Breast epithelium (tissue), 4 donors: ENCODE measurements at regions not wholly inside any gene's neighbourhood (a gene's known extent, or its start where the extent isn't known, plus 50 kb on each side); places are given as distances from the start of the nearest gene placed in this dataset.
A peak's percentile ranks its signal among the peaks of the same experiment; 100 is the strongest.

Experiments used
- DNase-seq, 2 donors: peaks; one replicate each; pipeline ENCODE4 v3.0.0-alpha.2; 2019; ENCODE audit warnings: low spot score in 2 of 2
- H3K27ac ChIP-seq, 2 donors: fragments of 200-600 bp; sonication (generic) in 1 of 2; one replicate each; pipeline ENCODE4 v1.5.1; 2016 to 2019; ENCODE audit warnings: mild to moderate bottlenecking in 1 of 2
- H3K27me3 ChIP-seq, 2 donors: fragments of 200-600 bp; sonication (generic) in 1 of 2; one replicate each; pipeline versions ENCODE4 v1.5.1 to v1.6.0; 2017 to 2019; ENCODE audit warnings: control low read depth in 1 of 2, mild to moderate bottlenecking in 1 of 2
- H3K36me3 ChIP-seq: fragments of 200-600 bp; one replicate; pipeline ENCODE4 v1.5.1; 2019
- H3K4me1 ChIP-seq, 2 donors: fragments of 200-600 bp; sonication (generic); one replicate each; pipeline ENCODE4 v1.5.1; 2016 to 2019; ENCODE audit warnings: control low read depth in 1 of 2
- H3K4me3 ChIP-seq, 3 donors: fragments of 200-600 bp; sonication (generic); 1 replicate in 2 of 3; 2 replicates in 1 of 3; pipeline ENCODE4 v1.5.1; 2016 to 2019; ENCODE audit warnings: mild to moderate bottlenecking in 3 of 3, moderate library complexity in 2 of 3
- H3K9me3 ChIP-seq, 2 donors: fragments of 200-600 bp; sonication (generic) in 1 of 2; one replicate each; pipeline ENCODE4 v1.5.1; 2016 to 2019; ENCODE audit warnings: control low read depth in 1 of 2
- POLR2A ChIP-seq: fragments of 450-650 bp; IDR thresholded peaks from one replicate; pipeline ENCODE4 v1.6.1; 2016; ENCODE audit warnings: antibody characterized with exemption, mild to moderate bottlenecking, moderate library complexity
- POLR2AphosphoS5 ChIP-seq, 3 donors: sonication (generic); formaldehyde crosslinking; IDR thresholded peaks; one replicate each; pipeline ENCODE4 v1.6.1; 2017; ENCODE audit warnings: antibody characterized with exemption in 3 of 3
- intact Hi-C: fragments of 100-400 bp; cut with DNase I; formaldehyde crosslinking; loops from one replicate; pipeline ENCODE4 v1.15.1; 2023; ENCODE audit warnings: low total_unique reads
- TF ChIP-seq, protein P1 (sequence below), 3 donors: fragments of 450-650 bp; IDR thresholded peaks; one replicate each; pipeline ENCODE4 v1.5.1; 2016 to 2017; ENCODE audit warnings: antibody characterized with exemption in 3 of 3, mild to moderate bottlenecking in 3 of 3, moderate library complexity in 3 of 3

DNA sequence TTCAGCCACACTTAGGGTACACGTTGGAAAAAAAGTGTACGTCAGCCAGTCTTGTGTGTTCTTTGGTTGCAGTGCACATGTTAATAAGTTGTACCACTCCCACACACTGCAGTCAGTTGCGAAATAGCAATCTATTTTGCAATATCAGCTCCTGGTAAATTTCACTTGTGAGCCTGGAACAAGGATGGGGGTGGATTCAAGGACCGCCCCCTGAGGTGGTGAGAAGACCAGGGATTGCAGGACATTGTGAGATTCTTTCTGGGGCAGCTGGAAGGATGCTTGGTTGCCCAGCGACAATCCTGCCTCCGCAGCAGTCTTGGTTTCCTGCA, 78.6 kb upstream of the ZFHX3 start:
- H3K4me3 ChIP-seq = no peak overlapping the region
- DNase-seq = peak in 1 of 2 donors; percentile 39
- H3K4me1 ChIP-seq = no peaks in the 10 kb centered on the region

DNA sequence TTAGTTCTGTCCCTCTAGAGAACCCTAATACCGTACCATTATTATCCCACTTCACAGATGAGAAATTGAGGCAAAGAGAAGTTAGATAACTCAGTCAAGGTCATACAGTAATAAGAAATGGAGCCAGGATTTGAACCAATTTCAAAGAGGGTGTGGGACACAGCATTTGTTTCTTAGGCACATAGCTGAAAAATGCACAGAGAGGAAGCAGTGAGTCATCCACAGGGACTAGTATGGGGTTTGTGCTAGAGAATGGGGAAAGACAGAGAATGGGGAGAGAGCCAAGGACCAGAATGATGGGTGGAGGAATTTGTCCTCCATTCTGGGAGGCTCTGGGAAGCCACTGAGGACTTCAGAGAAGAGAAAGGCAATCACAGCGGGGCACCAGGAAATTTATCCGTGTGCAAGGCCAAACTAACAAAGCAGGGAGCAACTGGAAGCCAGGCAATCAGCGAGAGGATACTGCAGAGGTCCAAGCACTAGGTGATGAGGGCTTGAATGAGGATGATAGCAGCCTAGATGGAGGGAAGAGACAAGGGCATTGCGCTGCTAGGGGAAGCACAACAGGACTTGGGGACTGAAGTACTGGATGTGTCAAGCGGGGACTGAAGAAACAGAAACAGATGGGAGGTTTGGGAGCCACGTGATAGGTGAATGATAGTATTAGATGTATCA, 78.1 kb upstream of the ZFHX3 start:
- intact Hi-C loops = no loop called here
- Histone ChIP-seq H3K27me3 (peaks cover 0 to 3% of the 10 kb centered on the region in 2 donors), H3K9me3 (no peaks in the 10 kb centered on the region), H3K4me1 (no peaks in the 10 kb centered on the region), H3K27ac (peak overlapping the region in 1 of 2 donors; percentile 74), H3K36me3 (no peaks in the 10 kb centered on the region), H3K4me3 (no peak overlapping the region)
- DNase-seq = no peak
- TF ChIP-seq POLR2A (no peak), POLR2AphosphoS5 (IDR thresholded peaks at IDR 0.05) (no peak)
- TF ChIP-seq, protein P1, sequence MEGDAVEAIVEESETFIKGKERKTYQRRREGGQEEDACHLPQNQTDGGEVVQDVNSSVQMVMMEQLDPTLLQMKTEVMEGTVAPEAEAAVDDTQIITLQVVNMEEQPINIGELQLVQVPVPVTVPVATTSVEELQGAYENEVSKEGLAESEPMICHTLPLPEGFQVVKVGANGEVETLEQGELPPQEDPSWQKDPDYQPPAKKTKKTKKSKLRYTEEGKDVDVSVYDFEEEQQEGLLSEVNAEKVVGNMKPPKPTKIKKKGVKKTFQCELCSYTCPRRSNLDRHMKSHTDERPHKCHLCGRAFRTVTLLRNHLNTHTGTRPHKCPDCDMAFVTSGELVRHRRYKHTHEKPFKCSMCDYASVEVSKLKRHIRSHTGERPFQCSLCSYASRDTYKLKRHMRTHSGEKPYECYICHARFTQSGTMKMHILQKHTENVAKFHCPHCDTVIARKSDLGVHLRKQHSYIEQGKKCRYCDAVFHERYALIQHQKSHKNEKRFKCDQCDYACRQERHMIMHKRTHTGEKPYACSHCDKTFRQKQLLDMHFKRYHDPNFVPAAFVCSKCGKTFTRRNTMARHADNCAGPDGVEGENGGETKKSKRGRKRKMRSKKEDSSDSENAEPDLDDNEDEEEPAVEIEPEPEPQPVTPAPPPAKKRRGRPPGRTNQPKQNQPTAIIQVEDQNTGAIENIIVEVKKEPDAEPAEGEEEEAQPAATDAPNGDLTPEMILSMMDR (IDR thresholded peaks at IDR 0.05) = no peak

More for the DNA sequence above, 78.6 kb upstream of the ZFHX3 start:
- Histone ChIP-seq H3K36me3 (no peaks in the 10 kb centered on the region), H3K27ac (peak overlapping the region in 1 of 2 donors; percentile 74), H3K9me3 (no peaks in the 10 kb centered on the region), H3K27me3 (peaks cover 0 to 3% of the 10 kb centered on the region in 2 donors)
- TF ChIP-seq POLR2A (no peak), POLR2AphosphoS5 (IDR thresholded peaks at IDR 0.05) (peak in 2 of 3 donors; percentile 48 to 51)
- intact Hi-C loops = no loop called here

DNA sequence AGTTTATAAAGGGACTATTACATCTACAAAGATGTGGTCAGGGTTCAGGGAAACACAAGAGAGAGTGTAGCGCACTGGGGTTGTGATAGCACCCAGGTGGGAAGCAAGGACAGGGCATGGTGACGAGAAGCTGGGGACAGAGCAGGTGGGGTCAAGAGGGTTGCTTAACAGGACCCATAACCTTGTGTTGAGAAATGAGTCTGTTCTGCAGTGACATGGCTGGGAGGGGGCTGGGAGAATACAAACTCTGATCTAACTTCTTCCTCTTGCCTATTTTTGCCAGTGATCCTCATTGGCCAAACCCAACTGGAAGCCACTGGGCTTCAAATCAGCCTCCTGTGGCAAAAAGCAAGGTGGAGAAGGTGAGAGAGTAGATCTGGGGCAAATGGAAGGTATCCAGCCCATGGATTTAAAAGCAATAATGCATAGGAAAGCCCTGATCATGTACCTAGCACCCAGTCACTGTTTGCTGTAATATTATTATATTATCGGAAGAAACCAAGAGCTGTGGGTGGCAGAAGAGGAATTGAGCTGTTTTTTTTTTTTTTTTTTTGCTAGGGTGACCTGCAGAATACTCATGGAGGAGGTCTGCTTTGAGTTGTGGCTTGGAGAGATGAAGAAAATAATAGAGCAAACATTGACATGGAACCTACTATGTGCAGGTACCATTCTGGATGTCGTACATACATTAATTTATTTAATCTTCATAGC, 76.9 kb upstream of the ZFHX3 start:
- Histone ChIP-seq H3K36me3 (no peaks in the 10 kb centered on the region), H3K27ac (no peak overlapping the region), H3K4me1 (no peaks in the 10 kb centered on the region), H3K27me3 (peaks cover 0 to 3% of the 10 kb centered on the region in 2 donors), H3K4me3 (no peak overlapping the region), H3K9me3 (no peaks in the 10 kb centered on the region)
- TF ChIP-seq POLR2AphosphoS5 (IDR thresholded peaks at IDR 0.05) = no peak
- TF ChIP-seq, protein P1 (IDR thresholded peaks at IDR 0.05) = no peak
- no peak for TF ChIP-seq POLR2A
- DNase-seq = no peak
- intact Hi-C loops = no loop called here

DNA sequence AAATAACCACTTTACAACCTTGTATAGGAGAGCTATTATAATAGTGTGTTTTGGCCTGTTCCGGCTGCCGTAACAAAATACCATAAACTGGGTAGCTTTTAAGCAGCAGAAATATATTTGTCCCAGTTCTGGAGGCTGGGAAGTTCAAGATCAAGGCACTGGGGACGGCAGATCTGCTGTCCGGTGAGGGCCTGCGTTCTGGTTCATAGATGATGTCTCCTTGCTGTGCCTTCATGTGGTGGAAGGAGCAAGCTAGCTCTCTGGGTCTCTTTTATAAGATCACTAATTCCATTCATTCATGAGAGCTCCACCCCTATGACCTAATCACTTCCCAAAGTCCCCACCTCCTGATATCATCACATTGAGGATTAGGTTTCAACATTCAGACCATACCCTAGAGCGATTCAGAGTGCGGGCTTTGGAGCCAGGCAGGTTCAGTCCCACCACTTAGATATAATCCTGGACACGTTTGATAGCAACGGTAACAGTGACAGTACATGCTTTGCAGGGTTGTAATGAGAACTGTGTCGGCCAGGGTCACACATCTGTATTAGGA, 76.2 kb upstream of the ZFHX3 start:
- Histone ChIP-seq H3K4me3 (no peak overlapping the region), H3K27ac (no peak overlapping the region), H3K9me3 (no peaks in the 10 kb centered on the region), H3K4me1 (no peaks in the 10 kb centered on the region), H3K27me3 (peaks cover 0 to 3% of the 10 kb centered on the region in 2 donors), H3K36me3 (no peaks in the 10 kb centered on the region)
- no peak for TF ChIP-seq POLR2A
- no peak for TF ChIP-seq POLR2AphosphoS5 (IDR thresholded peaks at IDR 0.05)
- TF ChIP-seq, protein P1 (IDR thresholded peaks at IDR 0.05) = no peak
- no peak for DNase-seq
- intact Hi-C loops = no loop called here

DNA sequence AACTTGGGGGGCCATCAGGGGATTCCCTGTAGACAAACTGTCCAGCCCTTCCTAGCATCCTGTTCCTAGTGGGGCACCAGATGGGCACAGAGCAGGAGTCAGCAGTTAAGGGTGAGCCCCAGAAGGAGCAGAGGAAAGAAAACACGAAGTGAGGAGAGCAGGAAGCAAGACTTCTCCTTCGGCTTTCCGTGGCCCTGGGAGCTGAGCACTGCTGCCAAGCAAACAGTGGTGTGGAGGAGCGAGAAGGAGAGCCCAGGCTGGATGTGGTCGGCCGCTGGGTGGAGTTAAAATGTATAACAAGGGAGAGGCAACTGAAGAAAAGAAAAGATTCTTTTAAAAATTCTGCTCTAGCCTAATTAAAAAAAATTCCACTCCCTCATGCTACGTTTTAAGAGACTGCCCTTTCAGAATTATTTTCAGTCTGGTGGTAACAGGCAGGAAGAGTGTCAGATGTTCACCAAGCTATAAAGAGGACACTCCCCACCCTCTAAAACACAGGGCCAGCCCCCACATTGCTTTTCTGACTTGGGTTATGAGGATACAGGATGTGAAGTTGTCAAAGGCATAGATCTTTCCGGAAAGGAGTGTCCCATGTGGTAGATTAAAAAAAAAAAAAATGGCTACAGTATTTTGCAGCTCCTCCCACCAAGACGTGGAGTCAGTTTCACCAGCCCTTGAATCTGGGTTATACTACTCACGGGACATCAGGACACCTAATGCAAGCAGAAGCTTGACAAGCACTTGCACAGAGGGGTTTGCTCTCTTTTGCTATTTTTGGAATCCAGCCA, 74.9 kb upstream of the ZFHX3 start:
- H3K4me3 ChIP-seq = no peak overlapping the region
- TF ChIP-seq, protein P1 (IDR thresholded peaks at IDR 0.05) = no peak
- TF ChIP-seq POLR2AphosphoS5 (IDR thresholded peaks at IDR 0.05) (no peak), POLR2A (no peak)
- DNase-seq = no peak

More for the DNA sequence above, 74.9 kb upstream of the ZFHX3 start:
- intact Hi-C loops = no loop called here
- peaks cover 4 to 5% of the 10 kb centered on the region in 2 donors for H3K9me3 ChIP-seq
- H3K27ac ChIP-seq = no peak overlapping the region
- H3K27me3 ChIP-seq = peaks cover 0 to 3% of the 10 kb centered on the region in 2 donors
- no peaks in the 10 kb centered on the region for H3K4me1 ChIP-seq
- no peaks in the 10 kb centered on the region for H3K36me3 ChIP-seq
